Prostate gland (tissue), 2 donors: ENCODE measurements at regions not wholly inside any gene's neighbourhood (a gene's known extent, or its start where the extent isn't known, plus 50 kb on each side); places are given as distances from the start of the nearest gene placed in this dataset.

Experiments
- POLR2A ChIP-seq: fragments of 450-650 bp; IDR thresholded peaks from one replicate; pipeline ENCODE4 v1.6.1; 2016; ENCODE audit warnings: antibody characterized with exemption, mild to moderate bottlenecking
- POLR2AphosphoS5 ChIP-seq: sonication (generic); formaldehyde crosslinking; IDR thresholded peaks from one replicate; pipeline ENCODE4 v1.6.1; 2017; ENCODE audit warnings: antibody characterized with exemption
- TF ChIP-seq, protein P1 (sequence below), 4 experiments: fragments of 200-600 bp in 2 of 4; fragments of 450-650 bp in 2 of 4; sonication (generic) in 2 of 4; IDR thresholded peaks; 1 replicate in 3 of 4; 2 replicates in 1 of 4; pipeline ENCODE4 v1.5.1; 2016 to 2019; ENCODE audit warnings: antibody characterized with exemption in 4 of 4, mild to moderate bottlenecking in 2 of 4, moderate library complexity in 2 of 4

DNA sequence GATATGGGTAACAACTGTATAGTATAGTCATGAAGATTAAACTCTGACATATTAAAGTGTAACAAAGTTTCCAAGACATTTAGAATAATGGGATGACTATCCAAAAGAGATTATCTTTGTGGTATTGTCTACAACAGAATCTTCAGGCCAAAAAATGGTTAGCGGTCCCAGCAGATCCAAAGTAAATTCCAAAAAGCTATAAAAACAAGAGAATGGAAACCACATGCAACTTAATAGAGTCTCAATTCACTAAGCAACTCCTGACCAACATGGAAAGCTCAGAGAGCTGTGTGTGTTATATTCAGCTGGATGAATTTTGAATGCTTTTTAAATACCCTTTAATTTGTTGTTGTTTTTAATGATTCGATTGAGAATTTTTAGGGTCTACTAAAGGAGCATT, 688.2 kb downstream of the CETN3 start:
- TF ChIP-seq, protein P1, sequence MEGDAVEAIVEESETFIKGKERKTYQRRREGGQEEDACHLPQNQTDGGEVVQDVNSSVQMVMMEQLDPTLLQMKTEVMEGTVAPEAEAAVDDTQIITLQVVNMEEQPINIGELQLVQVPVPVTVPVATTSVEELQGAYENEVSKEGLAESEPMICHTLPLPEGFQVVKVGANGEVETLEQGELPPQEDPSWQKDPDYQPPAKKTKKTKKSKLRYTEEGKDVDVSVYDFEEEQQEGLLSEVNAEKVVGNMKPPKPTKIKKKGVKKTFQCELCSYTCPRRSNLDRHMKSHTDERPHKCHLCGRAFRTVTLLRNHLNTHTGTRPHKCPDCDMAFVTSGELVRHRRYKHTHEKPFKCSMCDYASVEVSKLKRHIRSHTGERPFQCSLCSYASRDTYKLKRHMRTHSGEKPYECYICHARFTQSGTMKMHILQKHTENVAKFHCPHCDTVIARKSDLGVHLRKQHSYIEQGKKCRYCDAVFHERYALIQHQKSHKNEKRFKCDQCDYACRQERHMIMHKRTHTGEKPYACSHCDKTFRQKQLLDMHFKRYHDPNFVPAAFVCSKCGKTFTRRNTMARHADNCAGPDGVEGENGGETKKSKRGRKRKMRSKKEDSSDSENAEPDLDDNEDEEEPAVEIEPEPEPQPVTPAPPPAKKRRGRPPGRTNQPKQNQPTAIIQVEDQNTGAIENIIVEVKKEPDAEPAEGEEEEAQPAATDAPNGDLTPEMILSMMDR (IDR thresholded peaks at IDR 0.05) = no peak
- TF ChIP-seq POLR2AphosphoS5 (no peak), POLR2A (no peak)
